AG09309 (cell line): ENCODE measurements at regions not wholly inside any gene's neighbourhood (a gene's known extent, or its start where the extent isn't known, plus 50 kb on each side); places are given as distances from the start of the nearest gene placed in this dataset.

Experiments used
- DNase-seq: peaks from one replicate; pipeline ENCODE4 v3.0.0-alpha.2; 2010; ENCODE audit warnings: low read depth
- H3K4me3 ChIP-seq: 2 replicates; pipeline ENCODE4 v1.5.1; 2011; ENCODE audit warnings: mild to moderate bottlenecking, low read depth, low read length, moderate library complexity; ENCODE audit not compliant: control insufficient read depth
- TF ChIP-seq, protein P1 (sequence below): IDR thresholded peaks from 2 replicates; pipeline ENCODE4 v1.5.1; 2011; ENCODE audit warnings: mild to moderate bottlenecking, low read depth, low read length, inconsistent platforms; ENCODE audit not compliant: insufficient read depth, control insufficient read depth; ENCODE audit errors: missing control alignments

DNA sequence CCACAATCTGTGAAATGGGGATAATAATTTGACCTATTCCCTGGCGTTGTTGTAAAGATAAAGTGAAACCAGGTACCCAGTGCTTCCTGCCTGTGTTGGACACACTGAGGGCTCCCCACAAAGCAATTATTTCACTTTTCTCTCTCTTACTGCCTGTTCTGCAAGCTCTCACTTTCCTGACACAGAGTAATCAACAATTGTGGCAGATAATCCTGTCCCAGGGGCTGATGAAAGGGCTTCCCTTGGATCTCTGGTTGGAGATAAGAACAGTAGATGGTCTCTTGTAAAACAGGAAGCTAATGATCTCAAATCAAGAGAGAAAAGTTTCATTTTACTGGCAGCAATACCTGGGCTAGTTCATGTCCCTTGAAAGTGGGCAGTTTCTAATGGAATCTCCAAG is 190.4 kb upstream of the EPHA4 start:
- DNase-seq = no peak
- TF ChIP-seq, protein P1, sequence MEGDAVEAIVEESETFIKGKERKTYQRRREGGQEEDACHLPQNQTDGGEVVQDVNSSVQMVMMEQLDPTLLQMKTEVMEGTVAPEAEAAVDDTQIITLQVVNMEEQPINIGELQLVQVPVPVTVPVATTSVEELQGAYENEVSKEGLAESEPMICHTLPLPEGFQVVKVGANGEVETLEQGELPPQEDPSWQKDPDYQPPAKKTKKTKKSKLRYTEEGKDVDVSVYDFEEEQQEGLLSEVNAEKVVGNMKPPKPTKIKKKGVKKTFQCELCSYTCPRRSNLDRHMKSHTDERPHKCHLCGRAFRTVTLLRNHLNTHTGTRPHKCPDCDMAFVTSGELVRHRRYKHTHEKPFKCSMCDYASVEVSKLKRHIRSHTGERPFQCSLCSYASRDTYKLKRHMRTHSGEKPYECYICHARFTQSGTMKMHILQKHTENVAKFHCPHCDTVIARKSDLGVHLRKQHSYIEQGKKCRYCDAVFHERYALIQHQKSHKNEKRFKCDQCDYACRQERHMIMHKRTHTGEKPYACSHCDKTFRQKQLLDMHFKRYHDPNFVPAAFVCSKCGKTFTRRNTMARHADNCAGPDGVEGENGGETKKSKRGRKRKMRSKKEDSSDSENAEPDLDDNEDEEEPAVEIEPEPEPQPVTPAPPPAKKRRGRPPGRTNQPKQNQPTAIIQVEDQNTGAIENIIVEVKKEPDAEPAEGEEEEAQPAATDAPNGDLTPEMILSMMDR = no peak
- H3K4me3 ChIP-seq = no peak overlapping the region

DNA sequence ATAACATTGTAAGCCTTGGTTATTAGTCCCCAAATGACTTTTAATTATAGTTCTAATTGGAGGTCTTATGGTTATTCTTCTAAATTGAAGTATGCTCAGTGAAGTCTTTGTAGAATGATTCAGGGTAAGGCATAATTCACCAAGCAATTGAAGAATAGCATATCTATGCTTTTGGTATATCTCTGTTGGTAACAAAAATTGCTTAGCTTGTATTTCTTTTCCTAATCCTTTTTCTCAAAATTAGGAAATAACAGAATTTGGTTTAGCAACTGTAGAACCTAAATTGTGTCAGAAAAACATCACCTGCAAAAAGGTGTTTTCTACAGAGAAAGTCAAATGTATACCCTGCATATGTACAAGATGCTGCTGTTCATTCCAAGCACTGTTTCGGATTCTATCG is 189.2 kb upstream of the EPHA4 start:
- H3K4me3 ChIP-seq = no peak overlapping the region
- TF ChIP-seq, protein P1 = no peak
- no peak for DNase-seq

DNA sequence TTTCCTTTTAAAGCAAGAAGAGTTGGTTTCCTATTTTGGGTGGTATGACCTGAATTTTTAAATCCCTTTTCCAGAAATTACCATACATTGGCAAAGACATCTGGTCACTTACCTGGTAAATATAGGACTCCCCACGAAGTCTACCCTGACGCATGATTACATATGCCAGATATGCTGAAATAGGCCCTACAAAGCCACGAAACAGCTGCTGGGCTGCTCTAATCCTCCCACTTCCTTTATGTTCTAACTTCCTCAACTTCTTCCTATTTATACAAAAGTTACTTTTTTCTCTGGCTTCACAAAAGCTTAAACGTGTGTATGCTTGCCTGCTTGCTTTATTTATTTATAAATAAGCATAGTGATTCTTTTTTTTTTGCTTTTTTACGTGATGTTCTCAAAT is 186.0 kb upstream of the EPHA4 start:
- H3K4me3 ChIP-seq = no peak overlapping the region
- DNase-seq = no peak
- TF ChIP-seq, protein P1 = no peak

DNA sequence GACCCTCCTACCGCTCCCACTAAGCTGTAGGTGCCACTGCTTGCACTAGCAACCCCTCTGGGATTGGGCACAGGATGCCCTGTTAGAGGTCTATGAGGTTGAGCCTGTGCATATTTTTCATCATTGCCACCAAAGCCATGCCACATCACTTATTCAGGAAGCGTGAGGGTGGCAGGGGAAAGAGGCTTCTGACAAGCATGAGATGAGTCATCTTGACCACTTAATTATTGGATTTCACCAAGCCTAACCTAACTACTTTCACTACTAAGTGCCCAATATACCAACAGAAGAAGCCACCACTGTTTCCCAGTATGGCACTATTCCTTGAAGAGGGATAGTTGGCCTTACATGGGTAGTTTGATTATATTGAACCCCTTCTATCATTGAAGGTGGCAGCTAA is 181.3 kb upstream of the EPHA4 start:
- H3K4me3 ChIP-seq = no peak overlapping the region
- DNase-seq = no peak
- TF ChIP-seq, protein P1 = no peak

DNA sequence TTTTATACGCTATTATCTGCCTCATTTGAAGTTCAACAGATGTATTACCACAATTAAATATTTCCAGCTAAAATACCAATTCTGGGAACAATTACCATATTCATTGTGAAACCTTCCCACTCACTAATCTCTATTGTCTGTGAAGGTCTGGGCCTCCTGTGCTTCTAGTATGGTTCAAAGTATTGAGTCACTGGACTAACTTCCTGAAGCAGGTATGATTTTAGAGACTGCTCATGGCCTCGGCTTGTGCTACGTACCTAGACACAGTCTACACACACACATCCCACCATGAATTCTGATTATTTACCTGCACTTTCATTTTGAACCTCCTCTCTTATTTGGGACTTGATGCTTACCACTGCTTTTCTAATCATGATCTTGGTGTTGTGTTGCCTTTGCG is 180.7 kb upstream of the EPHA4 start:
- no peak overlapping the region for H3K4me3 ChIP-seq
- no peak for DNase-seq
- TF ChIP-seq, protein P1 = no peak

DNA sequence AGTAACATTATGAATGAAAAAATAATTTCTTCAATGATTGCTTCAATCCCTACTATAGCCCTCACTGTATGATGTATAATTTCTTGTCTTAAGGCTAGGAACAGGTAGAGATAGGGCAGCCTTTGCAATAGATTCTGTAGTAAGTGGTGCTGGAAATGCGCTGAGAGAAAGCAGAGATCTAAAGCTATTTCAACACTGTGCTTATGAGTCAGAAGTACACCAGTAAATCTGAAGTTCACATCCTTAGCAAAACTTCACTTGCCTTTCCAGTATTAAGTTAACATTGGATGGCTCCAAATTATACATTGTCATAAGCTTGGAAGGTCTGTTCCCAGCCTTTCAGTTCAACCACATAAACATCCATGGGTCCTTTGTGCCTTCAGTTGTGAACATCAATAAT is 178.2 kb upstream of the EPHA4 start:
- no peak overlapping the region for H3K4me3 ChIP-seq
- DNase-seq = no peak
- TF ChIP-seq, protein P1 = no peak
